ENCODE measurements at regions not wholly inside any gene's neighbourhood (a gene's known extent, or its start where the extent isn't known, plus 50 kb on each side); places are given as distances from the start of the nearest gene placed in this dataset.
A peak's percentile ranks its signal among the peaks of the same experiment; 100 is the strongest.

DNA sequence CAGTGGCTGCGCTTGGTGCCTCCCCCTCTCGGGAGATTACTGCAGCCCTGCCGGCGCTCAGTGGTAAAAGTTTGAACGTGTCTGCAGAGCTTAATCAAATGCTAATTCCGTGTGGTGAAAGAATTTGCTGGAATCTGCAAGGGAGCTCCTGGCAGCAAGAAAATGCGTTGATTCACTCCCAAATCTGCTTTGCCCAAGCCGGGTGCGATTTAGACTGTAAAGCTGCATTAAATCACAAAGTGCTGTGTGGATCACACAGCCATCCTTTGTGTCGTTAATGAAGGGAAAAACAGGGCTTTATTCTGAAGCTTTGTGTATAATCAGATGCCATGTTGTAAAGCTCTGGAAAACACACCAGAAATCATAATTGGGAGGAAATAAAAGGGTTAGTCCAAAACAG lies 444.1 kb downstream of the BCOR start:
- DNase-seq = no peak

DNA sequence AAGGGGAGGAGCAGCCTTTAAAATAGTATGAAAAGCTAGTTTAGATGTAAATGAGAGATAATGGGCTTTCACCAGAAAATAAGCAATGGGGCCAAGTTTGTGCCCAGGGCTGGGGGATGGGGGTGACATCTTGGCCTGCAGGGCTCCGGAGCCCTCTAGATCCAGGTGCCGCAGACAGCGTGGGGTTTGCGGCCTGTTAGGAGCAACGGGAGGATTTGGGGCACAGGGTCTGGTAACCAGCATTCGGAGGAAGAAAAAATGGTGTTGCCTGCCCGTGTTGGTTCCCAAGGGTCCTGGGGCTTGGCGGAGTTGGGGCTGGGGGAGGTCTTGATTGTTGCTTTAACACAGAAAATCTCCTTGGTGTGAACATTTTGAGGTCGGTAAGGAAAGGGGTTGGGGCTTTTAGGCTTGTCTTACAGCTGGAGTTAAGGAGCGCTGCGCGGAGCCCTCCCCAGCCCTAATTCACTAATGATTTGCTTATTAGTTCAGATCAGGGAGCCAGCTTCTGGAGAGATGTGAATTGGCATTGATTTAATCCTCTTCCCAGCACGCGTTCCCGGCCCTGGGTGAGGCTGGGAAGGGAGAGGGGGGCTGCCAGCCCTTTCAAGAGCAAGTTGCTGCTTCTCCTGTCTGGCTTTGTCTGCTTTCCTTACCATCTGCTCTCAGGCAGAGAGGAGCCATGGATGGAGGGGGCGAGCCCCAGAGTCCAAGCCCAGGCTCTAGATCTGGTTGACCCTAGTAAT lies 443.4 kb downstream of the BCOR start:
- peak; percentile 17 for DNase-seq

DNA sequence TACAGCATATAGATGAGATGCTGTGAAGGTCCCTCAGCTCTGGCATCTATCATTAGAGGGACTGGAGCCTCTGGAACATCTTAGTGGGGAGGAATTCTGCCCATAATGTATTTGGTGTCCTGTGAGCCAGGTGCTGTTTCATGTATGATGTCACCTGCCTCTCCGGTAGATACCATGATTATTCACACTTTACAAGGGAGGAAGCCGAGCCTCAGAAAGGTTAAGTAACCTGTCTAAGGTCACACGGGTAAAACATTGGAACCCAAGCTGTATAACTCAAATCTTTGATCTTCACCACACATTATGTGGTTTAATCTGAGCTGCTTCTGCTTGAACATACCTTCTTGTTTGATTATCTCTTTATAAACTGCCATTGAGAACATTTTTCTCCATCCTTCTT lies 442.8 kb downstream of the BCOR start:
- DNase-seq = no peak

DNA sequence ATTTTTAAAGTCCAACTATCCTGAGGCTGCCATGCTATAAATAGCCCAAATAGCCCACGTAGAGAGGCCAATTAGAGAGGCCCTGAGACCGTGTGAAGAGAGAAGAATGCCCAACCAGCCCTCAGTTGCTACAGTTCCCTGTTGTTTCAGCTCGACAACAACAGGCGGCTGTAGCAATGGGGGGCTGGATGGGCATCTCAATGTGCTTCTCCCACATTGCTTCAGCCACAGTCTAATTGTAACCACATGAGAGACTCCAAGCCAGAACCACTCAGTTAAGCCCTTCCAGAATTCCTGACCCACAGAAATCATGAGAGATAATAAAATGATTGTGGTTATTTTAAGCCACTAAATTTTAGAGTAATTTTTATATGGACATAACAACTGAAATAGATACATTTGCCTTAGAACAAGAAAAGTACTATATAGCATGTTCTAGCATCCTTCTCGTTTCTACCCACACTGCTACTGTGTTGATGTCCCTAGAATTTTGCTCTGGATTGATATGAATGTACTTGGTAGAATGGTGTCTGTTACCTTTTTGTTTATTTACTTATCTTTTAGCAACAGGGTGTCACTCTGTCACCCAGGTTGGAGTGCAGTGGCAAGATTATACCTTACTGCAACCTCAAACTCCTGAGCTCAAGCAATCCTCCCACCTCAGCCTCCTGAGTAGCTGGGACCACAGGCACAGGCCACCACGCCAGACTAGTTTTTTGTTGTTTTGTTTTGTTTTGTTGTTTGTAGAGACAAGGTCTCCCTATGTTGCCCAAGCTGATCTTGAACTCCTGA lies 436.4 kb downstream of the BCOR start:
- no peak for DNase-seq

DNA sequence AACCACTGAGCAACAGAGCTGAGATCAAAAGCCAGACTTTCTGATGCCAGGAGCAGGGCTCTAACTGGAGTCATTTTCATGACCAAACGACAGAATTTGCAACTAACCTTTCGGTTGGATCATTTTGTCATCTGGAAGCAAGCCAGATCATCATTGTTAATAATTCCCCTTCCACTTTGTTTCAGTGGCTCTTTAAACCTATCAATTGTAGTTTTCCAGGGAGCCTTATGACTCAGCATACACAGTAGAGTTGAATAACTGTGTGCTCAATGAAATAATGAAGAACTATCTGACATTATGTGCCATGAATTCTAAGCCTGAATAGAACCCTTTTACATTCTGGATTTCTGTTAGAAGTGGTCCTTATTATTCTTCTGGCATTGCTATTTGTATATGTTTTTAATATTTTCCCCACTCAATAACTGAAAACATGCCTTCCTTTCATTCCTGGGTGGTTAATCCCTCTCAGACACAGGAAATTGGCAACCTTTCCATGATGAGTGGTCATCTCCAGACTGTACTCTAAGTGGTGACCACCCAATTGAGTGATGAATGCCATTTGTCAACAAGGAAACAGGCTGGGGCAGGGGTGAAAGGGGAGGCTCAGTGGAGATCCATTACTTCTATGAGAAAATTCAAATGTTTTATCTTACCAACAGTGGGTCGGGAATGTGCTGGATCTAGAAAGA lies 431.8 kb downstream of the BCOR start:
- no peak for DNase-seq

DNA sequence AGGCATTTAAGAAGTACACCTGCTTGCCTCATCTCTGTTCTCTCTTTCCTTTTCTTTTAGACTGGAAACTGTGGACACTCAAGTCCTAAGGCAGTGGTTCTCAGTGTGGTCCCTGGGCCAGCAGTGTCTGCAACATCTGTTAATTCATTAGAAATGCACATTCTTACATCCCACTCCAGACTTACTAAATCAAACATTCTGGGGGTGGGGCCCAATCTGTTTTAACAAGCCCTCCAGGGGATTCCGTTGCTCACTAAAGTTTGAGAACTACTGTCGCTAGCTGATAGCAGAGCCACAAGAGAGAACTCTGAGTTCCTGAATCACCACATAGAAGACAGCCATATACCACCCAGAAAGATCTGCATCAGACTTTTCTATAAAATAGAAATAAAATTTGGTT lies 430.6 kb downstream of the BCOR start:
- no peak for DNase-seq

DNA sequence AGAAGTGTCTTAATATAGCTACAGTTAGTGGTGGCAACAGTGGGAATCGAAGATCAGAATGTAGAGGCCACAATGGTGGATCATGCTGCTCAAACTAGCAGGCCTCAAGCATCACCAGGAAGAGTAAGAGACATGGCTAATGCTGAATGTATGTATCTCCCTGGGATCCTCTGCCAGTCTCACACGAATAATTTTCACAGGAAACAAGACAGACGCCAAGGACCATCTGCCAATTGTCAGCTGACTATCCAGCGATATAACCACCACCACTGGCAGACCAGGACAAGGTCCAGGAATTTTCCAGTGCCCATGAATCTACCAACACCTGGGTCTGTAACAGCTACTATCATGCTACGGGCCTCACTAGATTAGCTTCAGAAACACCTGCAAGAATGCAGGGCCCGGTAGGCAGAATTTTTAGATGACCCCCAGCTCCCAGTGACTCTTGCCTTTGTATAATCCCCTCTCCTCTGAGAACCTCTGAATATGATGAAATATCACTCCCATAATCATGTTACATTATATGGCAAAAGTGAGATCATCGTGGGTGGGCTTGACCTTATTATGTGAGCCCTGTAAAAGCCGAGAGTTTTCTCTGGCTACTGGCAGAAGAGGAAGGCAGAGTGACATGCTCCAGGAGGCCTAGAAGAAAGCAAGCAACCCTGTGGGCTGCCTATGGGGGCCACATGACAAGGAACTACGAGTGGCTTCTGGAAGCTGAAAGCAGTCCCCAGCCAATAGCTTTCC lies 429.8 kb downstream of the BCOR start:
- DNase-seq = peak; percentile 23

DNA sequence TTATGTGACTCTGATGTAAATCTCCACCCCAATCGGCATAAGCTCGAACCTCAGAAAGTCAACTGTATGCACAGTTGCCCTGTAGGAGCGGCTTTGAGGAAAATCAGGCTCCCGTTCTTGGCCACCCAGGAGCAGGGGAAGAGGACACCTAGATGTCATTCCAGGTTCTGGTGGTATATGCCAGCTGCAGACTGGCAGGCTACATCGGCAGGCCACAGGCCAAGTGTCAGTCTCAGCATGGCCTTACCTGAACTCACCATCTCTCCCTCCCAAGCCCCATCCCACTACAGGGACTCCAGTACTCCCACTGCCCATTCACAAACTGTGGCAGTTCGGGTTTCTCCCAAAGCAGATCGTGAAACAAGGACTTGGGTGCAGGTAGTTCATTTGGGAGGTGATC lies 428.1 kb downstream of the BCOR start:
- DNase-seq = no peak

DNA sequence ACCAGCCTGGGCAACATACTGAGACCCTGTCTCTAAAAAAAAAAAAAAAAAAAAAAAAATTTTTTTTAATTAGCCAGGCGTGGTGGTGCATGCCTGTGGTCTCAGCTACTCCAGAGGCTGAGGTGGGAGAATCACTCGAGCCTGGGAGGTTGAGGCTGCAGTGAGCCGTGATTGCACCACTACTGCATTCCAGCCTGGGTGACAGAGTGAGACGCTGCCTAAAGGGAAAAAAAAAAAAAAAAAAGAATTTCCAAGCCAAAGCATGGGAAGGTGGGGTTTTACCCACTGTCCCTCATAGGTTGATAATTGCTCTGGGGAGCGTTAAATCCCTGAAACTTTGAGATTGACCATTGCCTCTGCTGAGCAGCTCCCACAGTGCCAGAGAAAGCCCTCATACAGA lies 427.5 kb downstream of the BCOR start:
- no peak for DNase-seq

DNA sequence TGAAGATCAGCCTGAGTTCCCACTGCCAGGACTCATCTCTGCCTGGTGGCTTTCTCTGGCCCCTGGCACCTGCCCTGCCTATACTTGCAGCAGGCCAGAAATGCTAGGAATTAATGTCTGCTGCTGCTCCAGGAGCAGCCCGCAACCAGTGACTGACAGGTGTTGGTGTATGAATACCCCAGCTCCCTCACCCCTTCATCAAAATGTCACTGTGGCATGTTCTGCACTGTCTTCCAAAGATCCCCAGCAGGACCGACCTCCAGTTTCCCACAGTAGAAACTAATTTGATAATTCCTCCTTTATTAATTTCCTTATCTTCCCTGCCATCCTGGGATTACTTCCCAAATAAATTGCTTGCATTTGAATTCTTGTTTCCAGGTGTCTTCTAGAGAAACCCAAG lies 425.4 kb downstream of the BCOR start:
- no peak for DNase-seq

DNA sequence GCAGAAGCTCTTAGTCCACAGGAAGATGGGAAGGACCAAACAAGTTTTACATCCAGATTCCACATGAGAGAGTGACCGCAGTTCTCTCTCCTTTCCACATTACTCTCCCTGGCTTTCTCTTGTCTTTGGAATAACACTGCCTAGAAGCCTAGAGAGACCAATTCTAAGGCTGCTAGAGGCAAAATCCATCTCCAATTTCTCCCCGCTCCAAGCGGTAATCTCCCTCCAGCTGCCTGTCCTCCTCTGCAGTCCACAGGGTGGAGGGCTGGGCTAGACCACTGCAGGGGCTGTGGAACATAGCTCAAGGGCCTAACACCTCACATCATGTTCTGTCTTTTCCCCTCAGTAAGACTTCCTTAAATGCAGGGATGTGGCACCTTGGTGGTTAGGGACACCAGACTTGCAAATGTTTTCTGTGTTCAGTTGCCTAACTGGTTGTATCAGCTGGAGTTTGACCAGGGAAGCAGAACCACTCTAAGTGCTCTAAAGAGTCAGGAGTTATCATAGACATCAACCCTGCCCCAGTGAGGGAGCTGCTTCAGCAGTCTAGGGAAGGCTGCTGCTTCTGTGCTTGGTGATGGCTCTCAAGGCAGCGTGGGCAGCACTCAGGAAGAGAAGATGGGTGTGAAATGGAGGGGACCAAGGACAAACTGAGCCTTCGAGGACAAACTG lies 423.1 kb downstream of the BCOR start:
- DNase-seq = no peak

DNA sequence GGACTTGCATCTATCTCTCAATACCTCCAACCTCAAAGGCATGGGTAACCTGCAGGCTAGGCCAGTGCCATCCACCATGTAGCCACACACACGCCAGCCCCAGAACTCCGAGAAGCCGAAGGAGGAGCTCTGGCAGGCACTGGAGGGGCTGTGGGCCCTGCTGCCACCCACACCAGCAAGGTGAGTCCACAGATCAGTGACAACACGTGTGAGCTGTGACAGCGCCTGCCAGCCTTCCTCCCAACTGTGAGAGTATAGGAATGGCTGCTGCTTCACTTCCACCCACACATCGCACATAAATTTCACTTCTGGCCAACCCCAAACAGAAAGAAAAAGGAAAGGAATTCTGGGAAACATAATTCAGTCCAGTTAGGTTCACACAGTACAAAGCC lies 422.6 kb downstream of the BCOR start:
- no peak for DNase-seq

DNA sequence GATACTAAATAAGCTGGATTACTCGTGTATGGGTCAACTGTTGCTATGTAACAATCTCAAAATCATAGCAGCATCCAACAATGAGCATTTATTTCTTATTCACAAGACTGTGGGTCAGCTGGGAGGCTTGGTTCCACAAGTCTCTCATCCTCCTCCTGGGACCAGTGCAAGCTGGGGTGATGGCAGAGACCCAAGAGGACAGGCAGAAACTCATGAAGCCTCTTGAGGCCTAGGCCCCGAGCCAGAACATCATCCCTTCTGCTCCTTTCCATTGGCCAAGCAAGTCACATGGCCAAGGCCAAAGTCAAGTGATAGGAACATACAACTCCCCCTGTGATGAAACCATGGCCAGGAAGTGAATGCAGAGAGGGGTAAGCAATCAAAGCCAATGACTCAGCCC lies 422.1 kb downstream of the BCOR start:
- DNase-seq = peak; percentile 55

DNA sequence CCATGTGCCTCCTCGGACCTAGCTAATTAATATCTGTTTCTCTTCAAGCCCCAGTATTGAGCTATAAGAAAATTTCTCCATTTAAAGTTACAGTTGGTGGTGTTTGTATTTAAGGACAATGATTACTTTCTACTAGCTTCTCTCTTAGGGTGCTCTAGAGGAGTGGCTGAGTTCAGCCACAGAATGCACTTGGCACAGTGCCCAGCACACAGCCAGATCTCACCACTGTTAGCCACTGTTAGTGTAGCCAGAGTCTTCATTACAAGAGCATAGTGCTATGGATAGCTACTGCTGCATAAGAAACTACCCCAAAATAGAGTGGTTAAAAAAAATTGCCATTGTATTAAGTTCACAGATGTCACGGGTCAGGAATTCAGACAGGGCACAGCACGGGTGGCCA lies 421.3 kb downstream of the BCOR start:
- no peak for DNase-seq

DNA sequence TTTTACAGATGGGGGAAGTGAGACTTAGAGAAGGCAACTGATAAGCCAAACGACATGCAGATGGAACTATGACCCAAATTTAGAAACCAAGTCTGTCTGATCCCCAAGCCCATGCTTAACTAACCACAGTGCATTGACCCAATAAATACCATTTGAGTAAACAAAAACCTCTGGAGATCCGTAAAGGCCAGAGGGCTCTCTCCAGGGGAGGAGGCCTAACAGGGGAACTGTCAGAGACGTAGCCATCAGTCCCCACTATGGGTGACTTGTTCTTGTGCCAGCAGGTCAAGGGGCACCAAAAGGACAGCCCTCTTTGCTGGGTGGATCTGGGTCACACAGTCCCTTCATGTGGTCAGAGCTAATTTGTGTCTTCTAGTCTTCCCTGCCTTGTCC lies 420.2 kb downstream of the BCOR start:
- no peak for DNase-seq

DNA sequence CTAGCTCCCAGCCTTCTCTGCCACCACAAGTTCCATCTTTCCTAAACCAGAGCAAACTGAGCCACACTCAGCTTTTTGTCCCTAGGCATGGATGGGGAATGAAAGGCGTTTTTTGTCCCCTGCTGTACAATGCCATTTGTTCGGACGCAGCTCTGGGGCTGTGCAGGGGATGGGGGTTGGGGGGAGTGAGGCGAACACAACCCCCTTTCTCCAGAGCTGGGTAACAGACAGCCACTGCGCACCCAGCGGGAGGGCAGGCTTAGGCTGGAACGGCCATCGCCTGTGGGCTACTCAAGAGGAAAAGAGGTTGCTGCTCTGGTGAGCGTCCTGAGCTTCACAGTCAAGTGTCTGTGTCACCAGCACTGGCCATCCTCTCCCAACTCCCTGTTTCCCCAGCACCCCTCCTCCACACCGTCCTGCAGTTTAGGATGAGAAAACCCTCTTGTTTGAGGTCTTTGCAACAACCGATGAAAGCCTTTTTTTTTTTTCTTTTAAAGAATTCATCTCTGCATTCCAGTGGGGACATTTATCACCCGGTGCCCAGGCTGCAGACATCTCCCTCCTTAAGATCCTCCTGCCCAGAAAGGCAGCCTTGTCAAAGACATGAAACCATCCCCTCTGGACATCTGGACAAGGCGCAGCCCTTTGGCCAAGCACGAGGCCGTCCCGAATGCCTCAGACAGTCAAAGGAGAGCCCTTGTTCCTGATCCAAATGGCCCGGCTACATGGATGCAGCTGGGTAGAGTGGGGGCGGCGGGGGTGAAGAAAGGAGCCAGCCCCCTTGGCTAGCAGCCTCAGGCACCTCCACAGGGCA lies 419.6 kb downstream of the BCOR start:
- no peak for DNase-seq

DNA sequence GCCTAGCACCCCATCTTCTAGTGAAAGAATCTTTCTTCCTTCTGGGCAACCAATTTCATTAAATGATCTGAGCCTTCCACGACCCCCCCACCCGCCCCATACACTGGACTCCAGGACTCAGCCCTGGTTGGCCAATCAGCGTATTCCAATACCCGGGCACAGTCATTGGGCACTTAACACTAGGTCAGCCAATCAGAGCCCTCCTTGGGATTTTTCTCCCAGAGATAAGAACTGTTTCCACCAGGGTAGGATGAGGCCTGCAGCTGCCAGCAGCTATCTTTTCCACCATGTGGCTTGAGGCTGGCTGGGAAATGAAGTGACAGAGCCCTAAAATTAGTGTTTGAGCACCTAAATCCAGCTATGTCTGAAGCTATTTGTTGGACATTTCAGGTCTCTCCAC lies 418.8 kb downstream of the BCOR start:
- no peak for DNase-seq

DNA sequence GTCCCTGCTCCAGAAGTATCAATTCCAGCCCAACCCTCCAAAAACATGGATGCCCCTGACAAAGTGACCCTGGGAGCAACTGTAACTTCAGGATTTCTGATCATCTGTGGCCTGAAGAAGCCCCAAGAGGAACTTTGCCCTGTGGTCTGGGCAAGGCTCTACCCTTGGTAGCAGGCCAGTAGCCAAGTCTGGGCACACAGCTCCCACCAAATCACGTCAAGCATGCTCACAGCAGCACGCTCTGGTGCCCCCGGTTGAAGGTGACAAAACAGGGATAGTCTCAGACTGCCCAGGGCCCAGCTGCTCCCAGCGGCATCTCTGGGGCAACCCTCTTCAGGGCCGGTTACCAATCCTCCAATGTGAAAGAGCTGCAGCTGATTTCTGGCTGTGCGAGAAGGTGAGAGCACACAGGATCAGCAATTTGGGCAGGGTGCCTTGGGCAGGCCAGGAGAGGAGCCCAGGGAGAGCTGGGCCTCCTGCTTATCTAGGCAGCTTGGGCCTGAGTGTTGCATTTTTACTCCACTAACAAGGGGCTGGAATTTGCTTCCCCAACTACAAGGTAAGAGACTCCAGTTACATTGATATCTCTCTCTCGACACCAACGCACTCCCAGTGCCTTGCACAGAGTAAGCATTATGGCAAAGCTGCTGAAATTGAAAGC lies 418.1 kb downstream of the BCOR start:
- no peak for DNase-seq

DNA sequence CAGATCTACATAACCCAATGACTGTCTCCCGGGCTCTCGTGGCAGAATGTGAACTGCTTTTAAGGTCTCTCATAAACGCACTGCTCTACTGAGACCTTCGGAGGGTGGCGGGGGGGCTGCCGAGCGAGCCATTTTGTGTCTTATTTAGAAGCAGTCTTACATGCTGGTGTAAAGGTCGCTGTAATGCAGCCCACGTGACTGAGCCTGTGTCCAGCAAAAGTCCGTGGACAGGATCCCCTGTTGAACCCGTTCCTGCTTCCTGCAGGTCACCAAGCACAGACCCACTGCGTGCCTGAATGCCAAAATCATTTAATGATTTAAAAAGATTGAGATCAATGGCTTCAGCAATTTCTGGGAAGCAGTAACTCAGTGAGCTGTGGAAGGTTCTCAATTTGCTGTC lies 415.9 kb downstream of the BCOR start:
- no peak for DNase-seq

DNA sequence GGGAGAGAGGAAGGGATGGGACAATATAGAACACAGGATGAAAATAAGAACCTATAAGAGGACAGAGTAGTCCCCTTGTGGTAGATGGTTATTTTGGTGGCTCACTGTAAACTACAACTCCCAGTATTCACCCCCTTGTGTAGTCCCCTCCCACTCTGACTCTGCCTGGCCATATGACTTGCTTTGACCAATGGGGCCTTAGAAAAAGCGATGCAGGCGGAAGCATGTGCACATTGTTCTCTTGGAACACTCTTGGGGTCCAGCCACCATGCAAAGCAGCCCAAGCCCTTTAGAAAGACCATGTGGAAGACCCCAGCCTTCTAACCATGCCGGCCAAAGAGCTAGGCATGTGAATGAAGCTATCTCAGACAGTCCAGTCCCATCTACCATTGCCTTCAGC lies 415.0 kb downstream of the BCOR start:
- no peak for DNase-seq

DNA sequence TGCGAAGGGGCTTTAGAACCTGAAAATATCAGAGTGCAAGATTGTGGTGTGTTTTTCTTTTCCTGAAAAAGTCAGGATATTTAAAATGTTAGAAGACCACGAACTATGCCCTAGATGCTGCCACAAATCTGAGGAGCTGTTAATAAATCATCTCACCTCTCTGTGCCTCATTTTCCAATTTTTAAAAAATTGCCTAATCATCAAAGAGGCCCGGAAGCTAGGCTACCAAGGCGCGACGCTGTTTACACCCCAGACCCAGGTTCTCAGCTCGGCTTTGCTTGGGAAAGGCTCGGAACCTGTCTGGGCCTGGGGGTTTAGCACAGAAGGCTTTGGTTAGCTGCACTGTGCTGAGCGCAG lies 409.6 kb downstream of the BCOR start:
- no peak for DNase-seq

Data from NCI-H446 treated with DMSO at 0.1 percent for 48 hours (cell line).